ENCODE measurements at regions not wholly inside any gene's neighbourhood (a gene's known extent, or its start where the extent isn't known, plus 50 kb on each side); places are given as distances from the start of the nearest gene placed in this dataset.

DNA sequence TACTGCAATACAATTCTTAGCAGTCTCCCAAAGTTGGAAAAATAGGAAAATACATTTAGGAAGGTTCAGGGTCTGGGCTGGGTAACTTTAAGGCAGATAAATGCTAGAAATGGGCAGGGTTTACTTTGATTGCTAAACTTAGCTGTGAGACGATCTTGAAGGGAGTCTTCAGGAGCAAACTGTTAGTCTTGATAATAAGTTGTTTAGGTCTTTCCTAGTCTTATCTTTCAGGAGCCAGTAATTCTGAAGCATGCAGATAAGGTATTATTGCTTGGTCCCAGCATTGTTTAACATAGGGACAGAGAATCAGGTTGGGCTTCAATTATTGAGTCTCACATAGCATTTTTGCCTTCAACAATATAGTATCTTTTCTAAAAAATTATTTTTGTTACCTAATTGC is 262.4 kb upstream of the MIR17HG start (continued):
- TF ChIP-seq, protein P1, sequence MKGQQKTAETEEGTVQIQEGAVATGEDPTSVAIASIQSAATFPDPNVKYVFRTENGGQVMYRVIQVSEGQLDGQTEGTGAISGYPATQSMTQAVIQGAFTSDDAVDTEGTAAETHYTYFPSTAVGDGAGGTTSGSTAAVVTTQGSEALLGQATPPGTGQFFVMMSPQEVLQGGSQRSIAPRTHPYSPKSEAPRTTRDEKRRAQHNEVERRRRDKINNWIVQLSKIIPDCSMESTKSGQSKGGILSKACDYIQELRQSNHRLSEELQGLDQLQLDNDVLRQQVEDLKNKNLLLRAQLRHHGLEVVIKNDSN (CRISPR knock-in tag; IDR thresholded peaks at IDR 0.05): no peak
- TF ChIP-seq, protein P2, sequence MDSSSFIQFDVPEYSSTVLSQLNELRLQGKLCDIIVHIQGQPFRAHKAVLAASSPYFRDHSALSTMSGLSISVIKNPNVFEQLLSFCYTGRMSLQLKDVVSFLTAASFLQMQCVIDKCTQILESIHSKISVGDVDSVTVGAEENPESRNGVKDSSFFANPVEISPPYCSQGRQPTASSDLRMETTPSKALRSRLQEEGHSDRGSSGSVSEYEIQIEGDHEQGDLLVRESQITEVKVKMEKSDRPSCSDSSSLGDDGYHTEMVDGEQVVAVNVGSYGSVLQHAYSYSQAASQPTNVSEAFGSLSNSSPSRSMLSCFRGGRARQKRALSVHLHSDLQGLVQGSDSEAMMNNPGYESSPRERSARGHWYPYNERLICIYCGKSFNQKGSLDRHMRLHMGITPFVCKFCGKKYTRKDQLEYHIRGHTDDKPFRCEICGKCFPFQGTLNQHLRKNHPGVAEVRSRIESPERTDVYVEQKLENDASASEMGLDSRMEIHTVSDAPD (CRISPR knock-in tag; IDR thresholded peaks at IDR 0.05): no peak
- TF ChIP-seq, protein P3, sequence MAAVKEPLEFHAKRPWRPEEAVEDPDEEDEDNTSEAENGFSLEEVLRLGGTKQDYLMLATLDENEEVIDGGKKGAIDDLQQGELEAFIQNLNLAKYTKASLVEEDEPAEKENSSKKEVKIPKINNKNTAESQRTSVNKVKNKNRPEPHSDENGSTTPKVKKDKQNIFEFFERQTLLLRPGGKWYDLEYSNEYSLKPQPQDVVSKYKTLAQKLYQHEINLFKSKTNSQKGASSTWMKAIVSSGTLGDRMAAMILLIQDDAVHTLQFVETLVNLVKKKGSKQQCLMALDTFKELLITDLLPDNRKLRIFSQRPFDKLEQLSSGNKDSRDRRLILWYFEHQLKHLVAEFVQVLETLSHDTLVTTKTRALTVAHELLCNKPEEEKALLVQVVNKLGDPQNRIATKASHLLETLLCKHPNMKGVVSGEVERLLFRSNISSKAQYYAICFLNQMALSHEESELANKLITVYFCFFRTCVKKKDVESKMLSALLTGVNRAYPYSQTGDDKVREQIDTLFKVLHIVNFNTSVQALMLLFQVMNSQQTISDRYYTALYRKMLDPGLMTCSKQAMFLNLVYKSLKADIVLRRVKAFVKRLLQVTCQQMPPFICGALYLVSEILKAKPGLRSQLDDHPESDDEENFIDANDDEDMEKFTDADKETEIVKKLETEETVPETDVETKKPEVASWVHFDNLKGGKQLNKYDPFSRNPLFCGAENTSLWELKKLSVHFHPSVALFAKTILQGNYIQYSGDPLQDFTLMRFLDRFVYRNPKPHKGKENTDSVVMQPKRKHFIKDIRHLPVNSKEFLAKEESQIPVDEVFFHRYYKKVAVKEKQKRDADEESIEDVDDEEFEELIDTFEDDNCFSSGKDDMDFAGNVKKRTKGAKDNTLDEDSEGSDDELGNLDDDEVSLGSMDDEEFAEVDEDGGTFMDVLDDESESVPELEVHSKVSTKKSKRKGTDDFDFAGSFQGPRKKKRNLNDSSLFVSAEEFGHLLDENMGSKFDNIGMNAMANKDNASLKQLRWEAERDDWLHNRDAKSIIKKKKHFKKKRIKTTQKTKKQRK (IDR thresholded peaks at IDR 0.05; ENCODE audit: borderline replicate concordance, low read depth, low read length): no peak
- TF ChIP-seq, protein P4, sequence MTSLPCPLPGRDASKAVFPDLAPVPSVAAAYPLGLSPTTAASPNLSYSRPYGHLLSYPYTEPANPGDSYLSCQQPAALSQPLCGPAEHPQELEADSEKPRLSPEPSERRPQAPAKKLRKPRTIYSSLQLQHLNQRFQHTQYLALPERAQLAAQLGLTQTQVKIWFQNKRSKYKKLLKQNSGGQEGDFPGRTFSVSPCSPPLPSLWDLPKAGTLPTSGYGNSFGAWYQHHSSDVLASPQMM (CRISPR knock-in tag; IDR thresholded peaks at IDR 0.05): no peak
- peak; percentile 86; the same call in 1 of the 2 replicates for TF ChIP-seq HEY1 (CRISPR knock-in tag; IDR thresholded peaks at IDR 0.05; ENCODE audit: borderline replicate concordance)
- TF ChIP-seq, protein P5, sequence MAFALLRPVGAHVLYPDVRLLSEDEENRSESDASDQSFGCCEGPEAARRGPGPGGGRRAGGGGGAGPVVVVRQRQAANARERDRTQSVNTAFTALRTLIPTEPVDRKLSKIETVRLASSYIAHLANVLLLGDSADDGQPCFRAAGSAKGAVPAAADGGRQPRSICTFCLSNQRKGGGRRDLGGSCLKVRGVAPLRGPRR (CRISPR knock-in tag; IDR thresholded peaks at IDR 0.05): no peak
- no peak for TF ChIP-seq ZNF445 (CRISPR knock-in tag; IDR thresholded peaks at IDR 0.05; ENCODE audit: low read depth)
- TF ChIP-seq KHSRP (IDR thresholded peaks at IDR 0.05): peak; percentile 73; the same call in 1 of the 2 replicates
- no peak for TF ChIP-seq ZNF444 (CRISPR knock-in tag; IDR thresholded peaks at IDR 0.05)
- TF ChIP-seq MAZ (CRISPR knock-in tag; conservative IDR thresholded peaks at IDR 0.05 in 1 of 2, IDR thresholded peaks at IDR 0.05 in 1 of 2): 0 out of 4 replicates have a peak, but pooled peaks of 1 of the 2 experiments have one; percentile 33
- no peak for TF ChIP-seq ZNF778 (CRISPR knock-in tag; IDR thresholded peaks at IDR 0.05)
- TF ChIP-seq, protein P6, sequence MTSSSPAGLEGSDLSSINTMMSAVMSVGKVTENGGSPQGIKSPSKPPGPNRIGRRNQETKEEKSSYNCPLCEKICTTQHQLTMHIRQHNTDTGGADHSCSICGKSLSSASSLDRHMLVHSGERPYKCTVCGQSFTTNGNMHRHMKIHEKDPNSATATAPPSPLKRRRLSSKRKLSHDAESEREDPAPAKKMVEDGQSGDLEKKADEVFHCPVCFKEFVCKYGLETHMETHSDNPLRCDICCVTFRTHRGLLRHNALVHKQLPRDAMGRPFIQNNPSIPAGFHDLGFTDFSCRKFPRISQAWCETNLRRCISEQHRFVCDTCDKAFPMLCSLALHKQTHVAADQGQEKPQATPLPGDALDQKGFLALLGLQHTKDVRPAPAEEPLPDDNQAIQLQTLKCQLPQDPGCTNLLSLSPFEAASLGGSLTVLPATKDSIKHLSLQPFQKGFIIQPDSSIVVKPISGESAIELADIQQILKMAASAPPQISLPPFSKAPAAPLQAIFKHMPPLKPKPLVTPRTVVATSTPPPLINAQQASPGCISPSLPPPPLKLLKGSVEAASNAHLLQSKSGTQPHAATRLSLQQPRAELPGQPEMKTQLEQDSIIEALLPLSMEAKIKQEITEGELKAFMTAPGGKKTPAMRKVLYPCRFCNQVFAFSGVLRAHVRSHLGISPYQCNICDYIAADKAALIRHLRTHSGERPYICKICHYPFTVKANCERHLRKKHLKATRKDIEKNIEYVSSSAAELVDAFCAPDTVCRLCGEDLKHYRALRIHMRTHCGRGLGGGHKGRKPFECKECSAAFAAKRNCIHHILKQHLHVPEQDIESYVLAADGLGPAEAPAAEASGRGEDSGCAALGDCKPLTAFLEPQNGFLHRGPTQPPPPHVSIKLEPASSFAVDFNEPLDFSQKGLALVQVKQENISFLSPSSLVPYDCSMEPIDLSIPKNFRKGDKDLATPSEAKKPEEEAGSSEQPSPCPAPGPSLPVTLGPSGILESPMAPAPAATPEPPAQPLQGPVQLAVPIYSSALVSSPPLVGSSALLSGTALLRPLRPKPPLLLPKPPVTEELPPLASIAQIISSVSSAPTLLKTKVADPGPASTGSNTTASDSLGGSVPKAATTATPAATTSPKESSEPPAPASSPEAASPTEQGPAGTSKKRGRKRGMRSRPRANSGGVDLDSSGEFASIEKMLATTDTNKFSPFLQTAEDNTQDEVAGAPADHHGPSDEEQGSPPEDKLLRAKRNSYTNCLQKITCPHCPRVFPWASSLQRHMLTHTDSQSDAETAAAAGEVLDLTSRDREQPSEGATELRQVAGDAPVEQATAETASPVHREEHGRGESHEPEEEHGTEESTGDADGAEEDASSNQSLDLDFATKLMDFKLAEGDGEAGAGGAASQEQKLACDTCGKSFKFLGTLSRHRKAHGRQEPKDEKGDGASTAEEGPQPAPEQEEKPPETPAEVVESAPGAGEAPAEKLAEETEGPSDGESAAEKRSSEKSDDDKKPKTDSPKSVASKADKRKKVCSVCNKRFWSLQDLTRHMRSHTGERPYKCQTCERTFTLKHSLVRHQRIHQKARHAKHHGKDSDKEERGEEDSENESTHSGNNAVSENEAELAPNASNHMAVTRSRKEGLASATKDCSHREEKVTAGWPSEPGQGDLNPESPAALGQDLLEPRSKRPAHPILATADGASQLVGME (CRISPR knock-in tag; IDR thresholded peaks at IDR 0.05): no peak
- TF ChIP-seq SMAD1 (IDR thresholded peaks at IDR 0.05; ENCODE audit: low read depth, low read length, partially characterized antibody): no peak
- no peak for TF ChIP-seq CXXC5 (CRISPR knock-in tag; IDR thresholded peaks at IDR 0.05)
- 0 out of 2 replicates have a peak, but pooled peaks have one; percentile 7 for TF ChIP-seq ZNF584 (CRISPR knock-in tag; IDR thresholded peaks at IDR 0.05; ENCODE audit: low read depth)

Data from K562 (cell line).